Gastrocnemius medialis (tissue), 4 donors: ENCODE measurements at regions not wholly inside any gene's neighbourhood (a gene's known extent, or its start where the extent isn't known, plus 50 kb on each side); places are given as distances from the start of the nearest gene placed in this dataset.

Experiments used
- CTCF ChIP-seq, 5 experiments: fragments of 450-650 bp in 3 of 5; fragments of 200-600 bp in 2 of 5; sonication (generic) in 2 of 5; IDR thresholded peaks in 4 of 5; conservative IDR thresholded peaks in 1 of 5; 1 replicate in 4 of 5; 2 replicates in 1 of 5; pipeline ENCODE4 v1.5.1; 2016 to 2019; ENCODE audit warnings: antibody characterized with exemption in 5 of 5, mild to moderate bottlenecking in 3 of 5, moderate library complexity in 3 of 5
- POLR2A ChIP-seq, 2 donors: fragments of 450-650 bp; IDR thresholded peaks; one replicate each; pipeline ENCODE4 v1.6.1; 2017; ENCODE audit warnings: antibody characterized with exemption in 2 of 2, mild to moderate bottlenecking in 2 of 2, moderate library complexity in 2 of 2

GRCh38 chr10:83954193-83954799 is 185.0 kb upstream of the GHITM start:
- TF ChIP-seq CTCF (IDR thresholded peaks at IDR 0.05 in 4 of 5, conservative IDR thresholded peaks at IDR 0.05 in 1 of 5) (no peak), POLR2A (IDR thresholded peaks at IDR 0.05) (no peak)
